Activated CD4-positive, alpha-beta T cell treated with anti-CD3 and anti-CD28 coated beads for 36 hours (primary cell): ENCODE measurements at regions not wholly inside any gene's neighbourhood (a gene's known extent, or its start where the extent isn't known, plus 50 kb on each side); places are given as distances from the start of the nearest gene placed in this dataset.

Source experiments
- ATAC-seq: fragments of 200-7000 bp; cut with Tn5 transposase; one replicate; pipeline ENCODE4 v1.10.0; 2021; ENCODE audit warnings: mild to moderate bottlenecking, moderate library complexity
- CTCF ChIA-PET: fragments of 350-600 bp; sonication (Branson Sonifier 250); formaldehyde crosslinking; loops from one replicate; lab custom pipeline; 2021; ENCODE audit warnings: antibody characterized with exemption; lab: Charles Lee
- POLR2A ChIA-PET: fragments of 350-600 bp; sonication (Branson Sonifier 250); formaldehyde crosslinking; loops from one replicate; lab custom pipeline; 2021; ENCODE audit warnings: antibody characterized with exemption, inconsistent platforms; lab: Charles Lee
- DNase-seq: peaks from one replicate; pipeline ENCODE4 v3.0.0-alpha.2; 2020
- H3K27ac Mint-ChIP-seq: one replicate; pipeline ENCODE4 v1.8.0; 2021; ENCODE audit warnings: mixed read lengths
- H3K27me3 Mint-ChIP-seq: one replicate; pipeline ENCODE4 v1.8.0; 2021; ENCODE audit warnings: mixed read lengths
- H3K36me3 Mint-ChIP-seq: one replicate; pipeline ENCODE4 v1.8.0; 2021; ENCODE audit warnings: low read depth, mixed read lengths
- H3K4me1 Mint-ChIP-seq: one replicate; pipeline ENCODE4 v1.8.0; 2021; ENCODE audit warnings: mixed read lengths
- H3K4me3 Mint-ChIP-seq: one replicate; pipeline ENCODE4 v1.8.0; 2021; ENCODE audit warnings: mild to moderate bottlenecking, moderate library complexity, mixed read lengths
- H3K9me3 Mint-ChIP-seq: one replicate; pipeline ENCODE4 v1.8.0; 2021; ENCODE audit warnings: low read depth, mixed read lengths
- intact Hi-C, 2 experiments: fragments of 100-400 bp; cut with DNase I in 1 of 2; cut with micrococcal nuclease in 1 of 2; formaldehyde crosslinking; loops; one replicate each; pipeline versions ENCODE4 v1.14.2 to v1.15.1; 2022 to 2024; cut with DNase I, micrococcal nuclease

- H3K4me1 Mint-ChIP-seq: no peaks in the 10 kb centered on the region
- H3K27ac Mint-ChIP-seq: no peak overlapping the region
- ATAC-seq (no peak), DNase-seq (no peak)
- H3K4me3 Mint-ChIP-seq: no peak overlapping the region
- H3K9me3 Mint-ChIP-seq: peaks cover 26% of the 10 kb centered on the region
- no peaks in the 10 kb centered on the region for H3K27me3 Mint-ChIP-seq
- intact Hi-C loops: no loop called here
- CTCF ChIA-PET: interaction anchor here (0.8 kb wide), 1 partner anchor 11 kb away, joined by 3 read pairs; no protein-coding TSS in a partner anchor
- POLR2A ChIA-PET: no interaction called here
- H3K36me3 Mint-ChIP-seq: peaks cover 12% of the 10 kb centered on the region
These were observed 271.7 kb upstream of the KLF3 start for GRCh38 chr4:38392223-38392855.

- CTCF ChIA-PET: no interaction called here
- H3K4me3 Mint-ChIP-seq: no peak overlapping the region
- no peaks in the 10 kb centered on the region for H3K27me3 Mint-ChIP-seq
- DNase-seq (no peak), ATAC-seq (no peak)
- intact Hi-C loops: no loop called here
- POLR2A ChIA-PET: no interaction called here
- peaks cover 8% of the 10 kb centered on the region for H3K36me3 Mint-ChIP-seq
- H3K4me1 Mint-ChIP-seq: no peaks in the 10 kb centered on the region
- no peak overlapping the region for H3K27ac Mint-ChIP-seq
- peaks cover 15% of the 10 kb centered on the region for H3K9me3 Mint-ChIP-seq
These were observed 267.9 kb upstream of the KLF3 start for GRCh38 chr4:38396091-38396490.

- Mint-ChIP-seq H3K9me3 (peaks cover 8% of the 10 kb centered on the region), H3K4me1 (no peaks in the 10 kb centered on the region), H3K36me3 (peaks cover 2% of the 10 kb centered on the region), H3K27me3 (no peaks in the 10 kb centered on the region), H3K4me3 (no peak overlapping the region), H3K27ac (no peak overlapping the region)
- DNase-seq (no peak), ATAC-seq (no peak)
- CTCF ChIA-PET: interaction anchor here (0.6 to 0.7 kb wide), 2 partner anchors 294 to 798 kb away, joined by 3 read pairs; no protein-coding TSS in a partner anchor
- intact Hi-C loops: no loop called here
- POLR2A ChIA-PET: no interaction called here
These were observed 267.0 kb upstream of the KLF3 start for GRCh38 chr4:38396845-38397547.

GRCh38 chr4:38400946-38401345 is 263.1 kb upstream of the KLF3 start:
- intact Hi-C loops: no loop called here
- DNase-seq (no peak), ATAC-seq (no peak)
- CTCF ChIA-PET: no interaction called here
- POLR2A ChIA-PET: no interaction called here
- no peaks in the 10 kb centered on the region for H3K27me3 Mint-ChIP-seq
- H3K27ac Mint-ChIP-seq: no peak overlapping the region
- peaks cover 4% of the 10 kb centered on the region for H3K9me3 Mint-ChIP-seq
- no peaks in the 10 kb centered on the region for H3K36me3 Mint-ChIP-seq
- no peaks in the 10 kb centered on the region for H3K4me1 Mint-ChIP-seq
- no peak overlapping the region for H3K4me3 Mint-ChIP-seq

- intact Hi-C loops: no loop called here
- DNase-seq (no peak), ATAC-seq (no peak)
- ChIA-PET POLR2A (no interaction called here), CTCF (no interaction called here)
- H3K9me3 Mint-ChIP-seq: no peaks in the 10 kb centered on the region
- peaks cover 5% of the 10 kb centered on the region for H3K27me3 Mint-ChIP-seq
- no peak overlapping the region for H3K27ac Mint-ChIP-seq
- H3K36me3 Mint-ChIP-seq: no peaks in the 10 kb centered on the region
- H3K4me1 Mint-ChIP-seq: peaks cover 7% of the 10 kb centered on the region
- H3K4me3 Mint-ChIP-seq: no peak overlapping the region
These were observed 257.8 kb upstream of the KLF3 start for GRCh38 chr4:38406243-38406642.

GRCh38 chr4:38409852-38410251 is 254.1 kb upstream of the KLF3 start:
- H3K4me3 Mint-ChIP-seq: no peak overlapping the region
- peaks cover 5% of the 10 kb centered on the region for H3K27me3 Mint-ChIP-seq
- ATAC-seq: no peak
- H3K27ac Mint-ChIP-seq: no peak overlapping the region
- peaks cover 16% of the 10 kb centered on the region for H3K4me1 Mint-ChIP-seq
- no peak for DNase-seq
- H3K9me3 Mint-ChIP-seq: no peaks in the 10 kb centered on the region
- ChIA-PET CTCF (no interaction called here), POLR2A (no interaction called here)
- no peaks in the 10 kb centered on the region for H3K36me3 Mint-ChIP-seq
- intact Hi-C loops: no loop called here

- DNase-seq: peak; percentile 32
- no peak overlapping the region for H3K27ac Mint-ChIP-seq
- peaks cover 5% of the 10 kb centered on the region for H3K27me3 Mint-ChIP-seq
- peaks cover 19% of the 10 kb centered on the region for H3K4me1 Mint-ChIP-seq
- ATAC-seq: peak; percentile 89
- intact Hi-C loops: no loop called here
- ChIA-PET CTCF (interaction anchor here (1.8 kb wide), 1 partner anchor 10 kb away, joined by 4 read pairs; no protein-coding TSS in a partner anchor), POLR2A (interaction anchor here (0.6 to 0.7 kb wide), 2 partner anchors 78 to 100 kb away, joined by 3 read pairs; no protein-coding TSS in a partner anchor)
- no peak overlapping the region for H3K4me3 Mint-ChIP-seq
- H3K9me3 Mint-ChIP-seq: no peaks in the 10 kb centered on the region
- H3K36me3 Mint-ChIP-seq: no peaks in the 10 kb centered on the region
These were observed 252.9 kb upstream of the KLF3 start for GRCh38 chr4:38411092-38411491.

GRCh38 chr4:38411981-38412536 is 251.9 kb upstream of the KLF3 start:
- ATAC-seq (no peak), DNase-seq (no peak)
- Mint-ChIP-seq H3K27ac (no peak overlapping the region), H3K4me3 (no peak overlapping the region), H3K36me3 (no peaks in the 10 kb centered on the region), H3K9me3 (no peaks in the 10 kb centered on the region), H3K27me3 (peaks cover 5% of the 10 kb centered on the region), H3K4me1 (peaks cover 19% of the 10 kb centered on the region)
- ChIA-PET CTCF (interaction anchor here (1.8 kb wide), 1 partner anchor 9 kb away, joined by 4 read pairs; no protein-coding TSS in a partner anchor), POLR2A (interaction anchor here (0.6 kb wide), 1 partner anchor 215 kb away, joined by 4 read pairs; no protein-coding TSS in a partner anchor)
- intact Hi-C loops: no loop called here

GRCh38 chr4:38413524-38414341 is 250.3 kb upstream of the KLF3 start:
- H3K36me3 Mint-ChIP-seq: no peaks in the 10 kb centered on the region
- POLR2A ChIA-PET: no interaction called here
- peaks cover 19% of the 10 kb centered on the region for H3K4me1 Mint-ChIP-seq
- no peak overlapping the region for H3K27ac Mint-ChIP-seq
- H3K9me3 Mint-ChIP-seq: no peaks in the 10 kb centered on the region
- H3K4me3 Mint-ChIP-seq: no peak overlapping the region
- intact Hi-C loops: no loop called here
- DNase-seq: no peak
- H3K27me3 Mint-ChIP-seq: peaks cover 5% of the 10 kb centered on the region
- CTCF ChIA-PET: no interaction called here
- ATAC-seq: no peak

GRCh38 chr4:38414410-38414809 is 249.6 kb upstream of the KLF3 start:
- POLR2A ChIA-PET: no interaction called here
- intact Hi-C loops: no loop called here
- DNase-seq (no peak), ATAC-seq (no peak)
- no peaks in the 10 kb centered on the region for H3K36me3 Mint-ChIP-seq
- CTCF ChIA-PET: no interaction called here
- no peak overlapping the region for H3K27ac Mint-ChIP-seq
- no peak overlapping the region for H3K4me3 Mint-ChIP-seq
- peaks cover 19% of the 10 kb centered on the region for H3K4me1 Mint-ChIP-seq
- H3K9me3 Mint-ChIP-seq: no peaks in the 10 kb centered on the region
- peaks cover 3% of the 10 kb centered on the region for H3K27me3 Mint-ChIP-seq

- H3K36me3 Mint-ChIP-seq: peaks cover 6% of the 10 kb centered on the region
- CTCF ChIA-PET: interaction anchor here (0.7 kb wide), 2 partner anchors 82 to 344 kb away, joined by 3 read pairs; no protein-coding TSS in a partner anchor
- no peak overlapping the region for H3K27ac Mint-ChIP-seq
- POLR2A ChIA-PET: no interaction called here
- H3K27me3 Mint-ChIP-seq: no peaks in the 10 kb centered on the region
- intact Hi-C loops: no loop called here
- DNase-seq (no peak), ATAC-seq (no peak)
- H3K4me1 Mint-ChIP-seq: peaks cover 16% of the 10 kb centered on the region
- H3K4me3 Mint-ChIP-seq: no peak overlapping the region
- peaks cover 10% of the 10 kb centered on the region for H3K9me3 Mint-ChIP-seq
These were observed 248.3 kb upstream of the KLF3 start for GRCh38 chr4:38415682-38416081.
